ENCODE measurements at regions not wholly inside any gene's neighbourhood (a gene's known extent, or its start where the extent isn't known, plus 50 kb on each side); places are given as distances from the start of the nearest gene placed in this dataset.

DNA sequence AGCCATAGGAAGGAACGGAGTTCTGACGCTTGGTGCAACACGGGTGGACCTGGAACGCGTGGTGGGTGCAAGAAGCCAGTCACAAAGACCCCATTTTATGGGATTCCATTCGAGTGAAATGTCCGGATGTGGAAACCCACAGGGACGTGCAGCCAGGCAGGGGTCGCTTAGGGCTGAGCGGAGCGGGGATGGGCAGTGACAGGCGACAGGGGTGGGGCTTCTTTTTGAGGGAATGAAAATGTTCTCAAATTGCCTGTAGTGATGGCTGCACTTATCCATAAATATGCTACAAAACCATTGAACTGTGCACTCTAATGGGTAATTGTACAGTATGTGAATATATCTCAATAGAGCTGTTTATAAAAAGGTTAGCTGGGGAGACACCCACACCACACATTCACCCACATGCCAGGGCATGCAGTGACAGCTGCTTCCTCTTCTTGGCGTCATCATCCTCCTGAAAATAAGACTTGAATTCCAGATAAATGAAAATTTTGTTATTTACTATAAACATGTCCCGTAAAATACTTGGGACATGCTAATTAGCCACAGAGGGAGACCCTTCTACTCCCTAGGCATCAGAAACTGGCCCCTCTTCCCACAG, 71.3 kb upstream of the OLFM1 start:
- H3K4me1 Mint-ChIP-seq, result no peaks in the 10 kb centered on the region
- H3K36me3 Mint-ChIP-seq (ENCODE audit: insufficient read depth), result no peaks in the 10 kb centered on the region
- H3K4me3 Mint-ChIP-seq, result no peak overlapping the region
- no peak for DNase-seq (ENCODE audit: low spot score in 2 of 2)
- no peak for ATAC-seq (replicated peaks; ENCODE audit: extremely low read depth, poor library complexity, severe bottlenecking)
- H3K27ac Mint-ChIP-seq (ENCODE audit: low read depth), result no peak overlapping the region
- H3K27me3 Mint-ChIP-seq, result peaks cover 31% of the 10 kb centered on the region
- H3K9me3 Mint-ChIP-seq, result no peaks in the 10 kb centered on the region

DNA sequence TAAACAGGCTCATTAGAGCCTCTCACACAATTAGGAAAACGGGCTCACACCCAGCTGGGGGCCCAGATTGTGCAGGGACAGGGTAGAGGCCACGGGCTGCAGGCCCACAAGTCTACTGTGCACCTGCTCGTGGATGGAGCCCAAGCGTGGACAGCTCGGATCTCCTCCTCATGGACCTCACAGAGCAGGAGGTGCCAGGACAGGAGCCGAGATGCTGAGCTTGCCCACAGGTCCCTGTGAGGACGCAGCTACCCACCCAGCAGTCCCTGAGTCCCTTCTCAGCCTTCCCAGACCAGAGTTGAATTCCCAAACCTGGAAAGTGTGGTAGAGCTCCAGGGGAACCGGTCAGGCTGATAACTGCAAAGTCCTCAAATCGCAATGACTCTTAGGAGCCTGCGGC, 70.6 kb upstream of the OLFM1 start:
- Mint-ChIP-seq H3K36me3 (ENCODE audit: insufficient read depth) (no peaks in the 10 kb centered on the region), H3K4me1 (no peaks in the 10 kb centered on the region), H3K27ac (ENCODE audit: low read depth) (no peak overlapping the region), H3K9me3 (no peaks in the 10 kb centered on the region), H3K27me3 (peaks cover 31% of the 10 kb centered on the region), H3K4me3 (no peak overlapping the region)
- no peak for DNase-seq (ENCODE audit: low spot score in 2 of 2)
- ATAC-seq (replicated peaks; ENCODE audit: extremely low read depth, poor library complexity, severe bottlenecking), result no peak

DNA sequence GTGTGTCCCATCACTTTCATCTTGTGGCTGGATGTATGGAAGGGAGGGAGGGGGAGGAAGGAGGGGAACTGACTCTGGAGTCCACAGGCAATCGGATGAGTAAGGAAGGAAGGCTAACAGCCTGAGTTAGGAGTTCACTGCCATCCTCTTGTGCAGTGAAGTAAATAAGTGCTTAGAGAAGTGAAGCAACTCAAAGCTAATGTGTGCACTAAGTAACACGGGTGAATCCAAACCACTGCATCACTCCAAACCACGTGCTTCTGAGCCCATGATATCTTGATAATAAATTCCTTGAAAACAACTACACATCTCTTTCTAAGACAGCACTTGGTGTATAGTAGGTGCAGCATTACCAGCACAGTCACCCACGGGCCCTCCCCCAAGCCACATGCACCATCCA, 69.6 kb upstream of the OLFM1 start:
- no peak overlapping the region for H3K27ac Mint-ChIP-seq (ENCODE audit: low read depth)
- H3K4me1 Mint-ChIP-seq, result no peaks in the 10 kb centered on the region
- no peaks in the 10 kb centered on the region for H3K9me3 Mint-ChIP-seq
- H3K36me3 Mint-ChIP-seq (ENCODE audit: insufficient read depth), result no peaks in the 10 kb centered on the region
- peaks cover 31% of the 10 kb centered on the region for H3K27me3 Mint-ChIP-seq
- no peak for ATAC-seq (replicated peaks; ENCODE audit: extremely low read depth, poor library complexity, severe bottlenecking)
- H3K4me3 Mint-ChIP-seq, result no peak overlapping the region
- DNase-seq (ENCODE audit: low spot score in 2 of 2), result no peak

DNA sequence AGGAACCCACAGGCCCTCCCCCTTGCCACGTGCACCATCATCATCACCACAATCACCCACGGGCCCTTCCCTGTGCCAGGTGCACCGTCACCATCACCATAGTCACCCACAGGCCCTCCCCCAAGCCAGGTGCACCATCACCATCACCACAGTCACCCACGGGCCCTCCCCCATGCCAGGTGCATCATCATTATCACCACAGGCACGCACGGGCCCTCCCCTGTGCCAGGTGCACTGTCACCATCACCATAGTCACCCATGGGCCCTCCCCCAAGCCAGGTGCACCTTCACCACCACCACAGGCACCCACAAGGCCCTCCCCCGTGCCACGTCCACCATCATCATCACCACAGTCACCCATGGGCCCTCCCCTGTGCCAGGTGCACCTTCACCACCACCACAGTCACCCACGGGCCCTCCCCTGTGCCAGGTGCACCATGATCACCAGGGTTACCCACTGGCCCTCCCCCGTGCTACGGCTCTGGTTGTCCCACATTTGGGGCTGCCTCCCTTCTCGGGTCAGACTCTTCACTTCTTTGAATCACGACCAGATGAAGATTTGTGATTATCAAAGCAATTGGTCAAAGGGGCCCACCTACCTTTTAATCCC, 69.1 kb upstream of the OLFM1 start:
- Mint-ChIP-seq H3K9me3 (no peaks in the 10 kb centered on the region), H3K4me3 (no peak overlapping the region), H3K4me1 (no peaks in the 10 kb centered on the region), H3K27me3 (peaks cover 31% of the 10 kb centered on the region), H3K36me3 (ENCODE audit: insufficient read depth) (no peaks in the 10 kb centered on the region), H3K27ac (ENCODE audit: low read depth) (no peak overlapping the region)
- ATAC-seq (replicated peaks; ENCODE audit: extremely low read depth, poor library complexity, severe bottlenecking) (no peak), DNase-seq (ENCODE audit: low spot score in 2 of 2) (no peak)

DNA sequence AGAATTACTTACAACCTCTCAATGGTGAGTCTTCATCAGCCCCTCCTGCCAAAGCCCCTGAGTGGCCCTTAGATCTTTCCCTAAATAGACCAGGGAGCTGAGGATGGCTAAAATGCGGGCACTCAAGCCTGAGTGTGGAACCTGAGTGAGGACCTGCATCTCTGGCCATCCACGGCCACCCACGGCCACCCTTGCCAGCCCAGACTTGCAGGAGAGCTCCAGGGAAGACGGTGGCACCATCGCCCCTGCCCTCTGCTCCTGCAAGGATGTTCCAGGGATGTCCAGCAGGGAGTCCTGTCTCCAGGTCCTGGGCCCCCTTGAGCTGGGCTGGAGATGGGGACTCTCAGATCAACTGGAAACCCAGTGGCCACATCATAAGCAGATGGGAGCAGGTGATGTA, 68.2 kb upstream of the OLFM1 start:
- H3K27me3 Mint-ChIP-seq, result peaks cover 31% of the 10 kb centered on the region
- no peak overlapping the region for H3K4me3 Mint-ChIP-seq
- ATAC-seq (replicated peaks; ENCODE audit: extremely low read depth, poor library complexity, severe bottlenecking), result no peak
- H3K4me1 Mint-ChIP-seq, result no peaks in the 10 kb centered on the region
- no peaks in the 10 kb centered on the region for H3K36me3 Mint-ChIP-seq (ENCODE audit: insufficient read depth)
- DNase-seq (ENCODE audit: low spot score in 2 of 2), result no peak
- H3K27ac Mint-ChIP-seq (ENCODE audit: low read depth), result no peak overlapping the region
- no peaks in the 10 kb centered on the region for H3K9me3 Mint-ChIP-seq

DNA sequence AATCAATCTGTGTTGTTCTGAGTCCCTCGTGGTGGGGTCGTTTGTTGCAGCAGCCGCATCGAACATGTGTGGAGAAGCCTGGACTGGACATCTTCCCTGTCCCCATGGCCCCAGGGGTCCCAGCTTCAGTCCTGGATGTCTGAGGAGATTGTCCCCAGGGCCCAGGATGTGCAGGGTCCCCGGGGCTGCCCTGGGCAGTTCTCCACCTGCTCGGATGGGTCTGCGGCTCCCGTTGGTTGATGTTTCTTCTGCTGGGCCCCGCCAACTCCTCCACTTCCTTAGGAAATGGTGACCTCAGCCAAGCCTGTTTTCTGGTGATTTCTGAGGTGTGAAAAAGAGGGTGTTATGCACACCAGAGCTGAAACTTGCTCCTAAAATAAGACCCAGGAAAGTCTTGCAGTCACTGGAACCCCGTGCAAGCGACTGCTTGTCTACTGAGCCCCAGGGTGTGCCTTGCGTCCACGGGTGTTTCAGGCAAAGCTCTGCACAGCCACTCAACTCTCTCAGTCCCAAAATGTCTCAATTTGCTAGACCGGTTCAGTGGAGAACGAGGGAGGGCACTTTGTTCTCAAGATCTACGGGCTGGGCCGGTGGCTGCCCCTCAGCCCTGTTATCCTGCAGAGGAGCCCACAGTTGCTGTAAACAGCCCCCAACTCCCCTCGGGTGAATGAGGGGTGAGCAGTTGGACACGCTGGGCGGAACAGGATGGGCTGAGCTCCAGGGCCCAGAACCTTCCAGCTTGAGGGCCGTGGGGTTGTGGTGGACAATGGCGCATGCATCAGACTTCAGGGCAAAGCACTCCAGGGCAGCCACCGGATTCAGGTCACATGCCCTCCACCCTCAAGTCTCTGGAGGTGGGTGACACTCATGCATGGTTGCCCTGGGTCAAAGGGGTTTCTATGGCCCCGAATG, 66.7 kb upstream of the OLFM1 start:
- no peak overlapping the region for H3K4me3 Mint-ChIP-seq

DNA sequence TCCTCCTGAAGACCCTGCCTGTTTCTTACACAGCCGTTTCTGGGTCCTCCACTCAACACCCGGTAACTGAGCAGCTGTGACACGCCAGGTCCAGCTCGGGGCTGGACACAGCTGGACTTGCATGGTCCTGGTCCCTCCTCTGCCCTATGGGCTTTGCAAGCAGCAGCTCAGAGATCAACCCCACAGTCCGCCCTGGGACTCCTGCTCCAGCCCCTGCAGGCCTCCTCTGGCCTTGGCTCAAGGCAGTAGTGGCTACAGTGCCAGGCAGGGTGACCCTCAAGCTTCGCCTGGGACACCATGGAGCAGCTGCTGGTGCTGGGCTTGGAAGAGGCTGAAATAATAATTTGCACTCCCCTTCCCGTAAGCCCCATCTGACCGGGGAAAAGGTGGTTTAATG, 66.1 kb upstream of the OLFM1 start:
- DNase-seq (ENCODE audit: low spot score in 2 of 2) (no peak), ATAC-seq (replicated peaks; ENCODE audit: extremely low read depth, poor library complexity, severe bottlenecking) (no peak)
- Mint-ChIP-seq H3K9me3 (no peaks in the 10 kb centered on the region), H3K27me3 (peaks cover 14% of the 10 kb centered on the region), H3K36me3 (ENCODE audit: insufficient read depth) (no peaks in the 10 kb centered on the region), H3K4me3 (no peak overlapping the region), H3K4me1 (no peaks in the 10 kb centered on the region), H3K27ac (ENCODE audit: low read depth) (no peak overlapping the region)

More for the DNA sequence above, 66.7 kb upstream of the OLFM1 start:
- Mint-ChIP-seq H3K36me3 (ENCODE audit: insufficient read depth) (no peaks in the 10 kb centered on the region), H3K9me3 (no peaks in the 10 kb centered on the region), H3K4me1 (no peaks in the 10 kb centered on the region), H3K27me3 (peaks cover 20% of the 10 kb centered on the region), H3K27ac (ENCODE audit: low read depth) (no peak overlapping the region)
- DNase-seq (ENCODE audit: low spot score in 2 of 2) (no peak), ATAC-seq (replicated peaks; ENCODE audit: extremely low read depth, poor library complexity, severe bottlenecking) (no peak)

DNA sequence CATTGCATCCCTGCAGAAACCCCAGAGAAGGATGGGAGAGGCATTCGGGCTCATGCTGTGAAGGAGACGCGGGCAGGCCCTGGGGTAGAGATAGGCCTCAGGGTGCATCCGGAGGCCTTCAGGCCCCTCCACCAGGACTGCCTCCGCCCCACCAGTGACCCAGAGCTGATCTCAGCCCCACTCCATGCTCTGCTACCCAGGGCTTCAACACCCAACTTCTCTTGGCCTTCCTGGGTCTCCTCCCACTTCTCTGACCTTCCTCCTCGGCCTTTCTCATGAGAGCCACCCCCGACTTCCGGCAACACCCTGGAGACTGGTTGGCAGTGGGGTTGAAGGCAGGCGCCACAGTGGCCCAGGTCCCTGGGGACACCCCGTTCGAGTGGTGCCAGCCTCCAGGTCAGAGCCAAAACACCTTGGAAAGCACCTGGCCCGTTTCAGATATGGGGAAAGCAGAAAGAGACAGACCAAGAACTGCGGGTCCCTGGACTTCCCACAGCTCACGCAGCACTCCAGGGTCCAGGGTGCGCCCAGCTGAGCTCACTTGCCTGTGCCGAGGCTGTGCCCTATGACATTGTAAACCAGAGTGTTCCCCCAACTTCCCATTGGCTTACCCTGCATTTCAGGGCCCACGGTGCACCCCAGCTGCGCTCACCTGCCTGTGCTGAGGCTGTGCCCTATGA, 65.1 kb upstream of the OLFM1 start:
- H3K9me3 Mint-ChIP-seq, result no peaks in the 10 kb centered on the region
- ATAC-seq (replicated peaks; ENCODE audit: extremely low read depth, poor library complexity, severe bottlenecking) (no peak), DNase-seq (ENCODE audit: low spot score in 2 of 2) (no peak)
- H3K36me3 Mint-ChIP-seq (ENCODE audit: insufficient read depth), result no peaks in the 10 kb centered on the region
- peaks cover 11% of the 10 kb centered on the region for H3K27me3 Mint-ChIP-seq
- no peaks in the 10 kb centered on the region for H3K4me1 Mint-ChIP-seq
- H3K4me3 Mint-ChIP-seq, result no peak overlapping the region
- no peak overlapping the region for H3K27ac Mint-ChIP-seq (ENCODE audit: low read depth)

DNA sequence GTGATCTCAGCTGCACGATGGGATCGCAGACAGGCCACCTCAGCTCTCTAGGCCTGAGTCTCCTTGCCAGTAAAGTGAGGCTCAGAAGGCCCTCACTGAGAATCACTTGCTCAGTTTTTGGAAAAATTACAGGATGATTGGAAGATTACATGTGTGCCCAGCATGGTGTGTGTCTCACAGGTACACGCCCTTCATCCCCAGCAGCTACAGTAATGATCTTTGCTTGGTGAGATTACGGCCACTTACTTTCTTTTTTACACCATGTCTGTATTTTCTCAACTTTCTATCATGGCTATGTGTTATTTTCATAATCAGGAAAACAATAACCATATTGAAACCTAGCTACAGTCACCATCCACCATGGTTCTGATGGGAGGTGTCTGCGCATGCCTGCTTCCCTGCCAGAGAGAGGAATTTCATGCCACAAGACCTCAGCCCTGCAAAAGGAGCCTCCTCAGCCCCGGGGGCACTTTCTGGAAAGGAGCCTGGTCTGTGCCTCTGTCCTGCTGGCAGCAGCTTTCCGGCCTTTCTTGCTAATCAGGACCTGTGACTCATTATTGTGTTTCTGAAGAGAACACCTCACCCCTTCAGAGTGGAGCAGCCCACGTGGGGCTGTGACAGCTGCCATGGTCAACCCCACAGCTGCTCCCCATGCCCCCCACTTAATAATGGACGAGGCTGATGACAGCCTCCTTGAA, 64.2 kb upstream of the OLFM1 start:
- H3K4me3 Mint-ChIP-seq, result no peak overlapping the region
- H3K27ac Mint-ChIP-seq (ENCODE audit: low read depth), result no peak overlapping the region
- no peaks in the 10 kb centered on the region for H3K4me1 Mint-ChIP-seq
- no peaks in the 10 kb centered on the region for H3K36me3 Mint-ChIP-seq (ENCODE audit: insufficient read depth)
- no peaks in the 10 kb centered on the region for H3K9me3 Mint-ChIP-seq
- H3K27me3 Mint-ChIP-seq, result peaks cover 11% of the 10 kb centered on the region
- DNase-seq (ENCODE audit: low spot score in 2 of 2), result no peak
- no peak for ATAC-seq (replicated peaks; ENCODE audit: extremely low read depth, poor library complexity, severe bottlenecking)

DNA sequence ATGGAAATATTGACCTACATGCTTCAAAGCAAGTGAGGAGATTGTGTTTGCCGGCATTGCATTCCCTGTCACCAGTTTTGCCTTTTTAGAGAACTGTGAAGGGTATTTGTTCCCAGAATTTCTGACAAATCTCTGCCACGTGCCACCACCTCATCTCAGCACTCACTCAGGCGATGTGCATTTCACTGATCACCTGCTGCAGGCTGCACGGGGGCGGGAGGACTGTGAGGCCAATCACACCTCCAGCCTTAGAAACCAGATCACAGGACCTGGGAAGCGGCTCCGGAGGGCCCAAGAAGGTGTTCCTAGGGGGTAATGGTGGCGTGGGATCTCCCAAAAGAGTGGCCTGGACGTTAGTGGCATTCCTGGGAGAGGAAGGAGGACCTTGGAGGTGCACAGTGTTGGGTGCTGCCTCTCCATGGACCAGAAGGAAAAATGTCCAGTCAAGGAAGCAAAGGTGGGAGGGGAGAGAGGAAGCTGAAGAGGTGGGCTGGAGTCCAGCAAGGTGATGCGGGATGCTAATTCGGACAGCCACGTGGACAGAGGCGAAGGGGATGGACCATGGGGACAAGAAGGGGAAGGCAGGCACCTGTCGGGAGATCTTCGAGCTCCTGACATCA, 63.6 kb upstream of the OLFM1 start:
- Mint-ChIP-seq H3K36me3 (ENCODE audit: insufficient read depth) (no peaks in the 10 kb centered on the region), H3K9me3 (no peaks in the 10 kb centered on the region), H3K4me3 (no peak overlapping the region), H3K27ac (ENCODE audit: low read depth) (no peak overlapping the region), H3K27me3 (peaks cover 11% of the 10 kb centered on the region), H3K4me1 (no peaks in the 10 kb centered on the region)
- ATAC-seq (replicated peaks; ENCODE audit: extremely low read depth, poor library complexity, severe bottlenecking) (no peak), DNase-seq (ENCODE audit: low spot score in 2 of 2) (no peak)

DNA sequence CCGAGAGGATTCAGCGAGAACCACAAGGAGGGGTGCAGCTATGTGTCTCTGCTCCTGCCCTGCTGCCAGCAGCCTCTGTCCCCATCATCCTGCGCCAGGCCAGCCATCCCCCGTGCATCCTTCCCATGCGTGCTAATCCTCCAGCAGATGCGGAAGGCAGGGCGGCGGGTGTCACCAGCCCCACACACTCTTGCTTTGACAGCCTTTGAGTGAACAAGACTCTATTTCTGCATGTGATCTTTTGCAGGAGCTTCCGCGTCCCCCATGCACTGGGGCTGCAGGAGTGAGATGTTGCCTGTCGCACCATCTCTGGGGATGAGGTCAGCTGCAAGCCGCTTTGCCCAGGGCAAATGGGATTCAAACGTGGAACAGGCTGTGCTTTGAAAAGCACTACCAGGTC, 58.0 kb upstream of the OLFM1 start:
- H3K36me3 Mint-ChIP-seq (ENCODE audit: insufficient read depth), result no peaks in the 10 kb centered on the region
- H3K27me3 Mint-ChIP-seq, result peaks cover 18% of the 10 kb centered on the region
- H3K9me3 Mint-ChIP-seq, result no peaks in the 10 kb centered on the region
- no peak overlapping the region for H3K4me3 Mint-ChIP-seq
- no peak overlapping the region for H3K27ac Mint-ChIP-seq (ENCODE audit: low read depth)
- DNase-seq (ENCODE audit: low spot score in 2 of 2) (no peak), ATAC-seq (replicated peaks; ENCODE audit: extremely low read depth, poor library complexity, severe bottlenecking) (no peak)
- no peaks in the 10 kb centered on the region for H3K4me1 Mint-ChIP-seq

All from central memory CD8-positive, alpha-beta T cell (primary cell).